ENCODE measurements at regions not wholly inside any gene's neighbourhood (a gene's known extent, or its start where the extent isn't known, plus 50 kb on each side); places are given as distances from the start of the nearest gene placed in this dataset.
"Not testable (repeated sequence)": the region's sequence is repeated elsewhere in the genome, so short reads cannot be mapped to it uniquely, and the experiment has no call there.

DNA sequence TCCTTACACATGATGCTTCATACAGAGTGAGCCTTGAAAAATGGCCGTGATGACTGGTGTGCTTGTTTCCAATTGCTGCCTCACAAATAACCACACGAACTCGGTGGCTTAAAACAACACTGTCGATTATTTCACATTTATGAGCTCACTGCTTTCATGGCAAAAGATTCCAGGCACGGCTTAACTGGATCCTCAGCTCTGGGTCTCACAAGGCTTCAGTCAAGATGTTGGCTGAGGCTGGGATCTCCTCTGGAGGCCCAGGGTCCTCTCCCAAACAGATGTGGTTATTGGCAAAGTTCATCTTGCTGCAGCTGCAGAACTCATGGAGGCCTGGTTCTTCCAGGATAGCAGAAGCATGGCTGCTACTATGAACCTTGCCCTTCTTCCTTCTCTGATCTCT lies 144.6 kb downstream of the TFAP2C start:
- DNase-seq, result no peak

DNA sequence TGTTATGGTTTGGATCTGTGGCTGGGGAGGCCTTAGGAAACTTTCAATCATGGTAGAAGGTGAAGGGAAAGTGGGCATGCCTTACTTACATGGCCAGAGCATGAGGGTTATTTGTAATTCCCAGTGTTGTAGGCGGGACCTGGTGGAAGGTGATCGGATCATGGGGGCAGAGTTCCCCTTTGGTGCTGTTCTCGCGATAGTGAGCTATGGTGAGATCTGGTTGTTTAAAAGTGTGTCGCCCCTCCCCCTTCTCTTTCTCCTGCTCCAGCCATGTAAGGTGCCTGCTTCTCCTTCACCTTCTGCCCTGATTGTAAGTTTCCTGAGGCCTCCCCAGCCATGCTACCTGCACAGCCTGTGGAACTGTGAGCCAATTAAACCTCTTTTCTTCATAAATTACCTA lies 145.8 kb downstream of the TFAP2C start:
- DNase-seq, result no peak

GRCh38 chr20:56776345-56776744 lies 147.2 kb downstream of the TFAP2C start:
- DNase-seq, result no peak

DNA sequence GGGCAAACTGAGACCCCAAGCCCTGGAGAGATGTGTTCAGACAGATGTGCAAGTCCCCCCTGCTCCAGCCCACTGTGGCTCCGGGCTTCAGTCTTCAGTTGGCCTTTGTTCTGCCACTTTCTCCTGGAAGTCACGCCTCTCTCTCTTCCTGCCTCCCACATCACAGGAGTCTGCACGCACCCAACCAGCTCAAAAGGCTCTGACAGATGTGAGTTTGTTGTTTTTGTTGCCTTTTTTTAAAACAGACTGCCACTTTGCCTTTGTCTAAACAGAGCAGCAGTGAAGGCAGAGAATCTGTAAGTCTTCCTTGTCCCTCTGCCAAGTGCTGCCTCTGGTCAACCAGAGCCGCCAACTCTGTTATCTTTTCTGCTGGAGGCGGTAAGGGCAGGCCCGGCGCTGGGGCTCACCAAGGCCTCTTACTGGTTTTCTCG lies 149.7 kb downstream of the TFAP2C start:
- DNase-seq, result no peak

- no peak for DNase-seq
Observed at GRCh38 chr20:56779452-56780143, 150.5 kb downstream of the TFAP2C start.

- no peak for DNase-seq
Observed at GRCh38 chr20:56780266-56780665, 151.2 kb downstream of the TFAP2C start.

DNA sequence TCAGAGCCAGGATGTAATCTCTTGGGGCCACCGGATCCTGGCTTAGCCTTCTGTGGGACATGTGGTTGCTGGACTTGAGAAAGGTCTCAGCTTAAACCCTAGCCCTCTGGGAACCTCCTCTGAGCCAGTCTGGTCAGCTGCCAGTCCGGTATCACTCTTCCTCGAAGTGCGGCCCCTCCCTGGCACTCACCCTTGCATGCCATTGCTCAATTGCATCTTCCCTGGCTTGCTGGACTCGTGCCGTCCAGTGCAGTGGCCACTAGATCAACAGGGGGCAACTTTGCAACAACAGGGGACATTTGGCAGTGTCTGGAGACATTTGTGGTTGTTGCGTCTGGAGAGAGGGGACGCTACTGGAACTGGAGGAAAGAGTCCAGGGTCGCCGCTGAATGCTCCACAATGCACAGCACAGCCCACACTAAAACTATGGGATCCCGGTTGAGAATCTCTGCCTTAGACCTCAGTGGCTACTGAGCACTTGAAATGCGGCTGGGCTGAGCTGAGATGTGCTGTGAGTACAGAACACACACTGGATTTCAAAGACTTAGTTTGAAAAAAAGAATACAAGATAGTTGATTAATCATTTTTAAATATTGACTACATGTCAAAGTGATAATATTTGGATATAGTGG lies 152.1 kb downstream of the TFAP2C start:
- no peak for DNase-seq

DNA sequence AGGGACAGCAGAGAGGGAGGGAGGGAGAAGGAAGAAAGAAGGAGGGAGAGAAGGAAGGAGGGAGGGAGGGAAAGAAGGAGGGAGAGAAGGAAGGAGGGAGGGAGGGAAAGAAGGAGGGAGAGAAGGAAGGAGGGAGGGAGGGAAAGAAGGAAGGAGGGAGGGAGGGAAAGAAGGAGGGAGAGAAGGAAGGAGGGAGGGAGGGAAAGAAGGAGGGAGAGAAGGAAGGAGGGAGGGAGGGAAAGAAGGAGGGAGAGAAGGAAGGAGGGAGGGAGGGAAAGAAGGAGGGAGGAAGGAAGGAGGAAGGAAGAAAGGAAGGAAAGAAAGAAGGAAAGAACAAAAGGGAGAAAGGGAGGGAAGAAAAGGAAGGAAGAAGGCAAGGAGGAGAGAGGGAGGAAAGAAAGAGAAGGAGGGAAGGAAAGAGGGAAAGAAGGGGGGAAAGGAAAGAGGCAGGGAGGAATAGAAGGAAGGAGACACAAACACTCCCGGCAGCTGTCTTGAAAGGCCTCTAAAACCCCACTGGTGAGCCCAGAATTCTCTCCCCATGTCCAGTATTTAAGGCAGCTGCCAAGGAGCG lies 153.0 kb downstream of the TFAP2C start:
- not testable (repeated sequence) for DNase-seq

GRCh38 chr20:56782814-56783213 lies 153.7 kb downstream of the TFAP2C start:
- DNase-seq, result not testable (repeated sequence)

GRCh38 chr20:56783826-56784225 lies 154.7 kb downstream of the TFAP2C start:
- no peak for DNase-seq

DNA sequence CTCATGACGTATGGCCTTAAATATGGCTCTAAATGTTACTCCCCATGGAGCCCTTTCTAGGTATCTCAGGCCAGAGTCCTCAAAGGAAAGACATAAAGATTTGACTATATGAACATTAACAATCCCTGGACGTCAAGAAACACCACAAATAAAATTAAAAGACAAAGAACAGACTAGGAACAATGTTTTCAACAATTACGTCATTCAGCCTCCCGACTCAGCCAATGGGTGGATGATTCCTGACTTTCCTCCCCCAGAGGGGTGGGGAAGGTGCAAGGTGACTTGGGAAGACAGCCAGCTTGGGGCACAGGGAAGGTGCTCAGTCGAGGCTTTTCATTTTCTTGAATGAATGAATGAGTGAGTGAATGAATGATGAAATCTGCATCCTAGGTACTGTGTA lies 157.4 kb downstream of the TFAP2C start:
- DNase-seq, result no peak

GRCh38 chr20:56788041-56788670 lies 159.1 kb downstream of the TFAP2C start:
- DNase-seq, result no peak

DNA sequence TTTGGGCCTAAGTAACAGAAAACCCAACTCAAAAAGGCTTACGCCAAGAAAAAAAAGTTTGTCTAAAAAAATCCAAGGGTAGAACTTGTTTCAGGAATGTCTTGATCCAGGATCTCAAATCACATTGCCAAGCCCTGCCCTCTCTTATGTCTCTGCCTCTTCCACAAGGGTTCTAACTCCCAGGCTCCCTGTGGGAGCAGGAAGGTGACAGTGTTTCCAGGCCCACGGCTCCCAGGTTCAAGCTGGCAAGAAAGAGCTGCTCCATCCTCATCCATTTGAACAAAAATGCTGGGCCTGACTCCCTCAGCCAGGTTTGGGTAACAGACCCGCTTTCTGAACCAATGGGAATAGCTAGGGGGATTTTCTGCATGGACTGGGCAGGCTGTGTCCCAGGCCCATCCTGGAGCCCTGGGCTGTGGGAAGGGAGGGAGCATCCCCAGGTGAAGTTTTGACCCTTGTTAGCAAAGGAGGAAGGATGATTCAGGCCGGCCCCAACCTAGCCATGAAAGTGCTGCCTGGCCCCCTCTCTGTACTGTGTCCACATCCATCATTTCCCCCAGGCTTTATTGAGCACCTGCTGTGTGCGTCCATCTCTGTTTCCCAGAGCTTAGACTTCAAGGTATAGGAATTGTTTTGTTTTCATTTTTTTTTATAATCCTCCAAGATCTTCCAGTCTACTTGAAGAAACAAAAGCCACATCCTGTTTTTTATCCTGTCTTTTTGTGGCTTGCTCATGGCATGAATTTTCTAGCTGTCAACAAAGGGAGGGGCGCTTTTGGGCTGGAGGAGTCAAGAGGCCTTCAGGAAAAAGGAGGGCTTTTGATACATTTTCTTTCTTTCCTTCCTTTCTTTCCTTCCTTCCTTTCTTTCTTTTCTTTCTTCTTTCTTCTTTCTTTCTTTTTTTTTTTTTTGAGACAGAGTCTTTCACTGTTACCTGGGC lies 159.8 kb downstream of the TFAP2C start:
- no peak for DNase-seq

DNA sequence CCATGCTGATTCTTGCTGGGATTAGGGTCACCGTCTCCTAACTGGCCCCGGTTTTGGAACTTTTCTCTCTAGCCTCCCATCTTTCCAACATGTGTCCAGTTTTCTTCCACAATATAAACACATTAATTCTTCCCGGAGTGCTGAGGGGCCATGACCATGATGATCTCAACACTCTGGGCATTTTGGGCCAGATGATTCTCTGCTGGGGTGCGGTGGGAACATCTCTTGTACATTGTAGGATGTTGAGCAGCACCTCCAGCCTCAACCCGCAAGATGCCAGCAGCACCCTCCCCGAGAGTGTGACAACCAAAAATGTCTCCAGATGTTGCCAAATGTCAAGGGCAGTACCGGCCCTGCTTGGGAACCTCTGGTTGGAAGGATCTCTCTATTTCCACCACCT lies 164.8 kb downstream of the TFAP2C start:
- no peak for DNase-seq

DNA sequence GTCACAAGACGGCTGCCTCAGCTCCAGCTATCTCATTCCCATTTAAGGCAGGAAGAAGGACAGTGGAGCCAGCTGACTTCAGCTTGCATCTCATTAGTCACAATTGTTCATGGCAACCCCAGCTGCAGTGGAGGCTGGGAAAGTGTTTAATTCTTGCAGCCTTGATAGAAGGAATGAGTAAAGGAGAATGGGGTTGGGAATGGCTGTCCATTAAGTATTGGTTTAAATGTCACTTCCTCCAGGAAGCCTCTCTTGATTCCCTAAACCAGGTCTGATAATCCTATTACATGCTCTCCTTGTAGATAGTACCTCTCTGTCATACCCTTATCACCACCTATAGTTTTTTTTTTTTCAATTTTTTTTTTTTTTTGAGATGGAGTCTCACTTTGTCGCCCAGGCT lies 166.4 kb downstream of the TFAP2C start:
- DNase-seq, result no peak

DNA sequence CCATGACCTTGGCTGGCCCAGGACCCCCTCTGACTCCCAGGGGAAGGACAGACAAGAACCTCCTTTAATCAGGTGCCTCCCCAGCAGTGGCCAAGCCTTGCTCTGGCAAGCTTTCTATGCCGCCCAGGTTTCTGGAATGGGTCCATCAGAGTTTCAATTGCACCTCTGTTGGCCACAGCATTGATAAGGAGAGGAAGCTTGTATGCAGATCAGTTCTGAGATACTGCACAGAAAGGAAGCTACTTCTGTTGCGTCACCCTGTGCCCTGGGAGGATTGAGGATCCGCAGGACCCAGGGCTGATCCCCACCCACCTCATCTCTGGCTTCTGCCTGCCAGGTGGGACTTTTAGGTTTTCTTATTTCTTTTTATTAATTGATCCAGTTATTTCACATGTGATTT lies 167.2 kb downstream of the TFAP2C start:
- no peak for DNase-seq

GRCh38 chr20:56797023-56797422 lies 167.9 kb downstream of the TFAP2C start:
- DNase-seq, result no peak

- DNase-seq, result no peak
Observed at GRCh38 chr20:56798634-56799033, 169.5 kb downstream of the TFAP2C start.

- DNase-seq, result no peak
Observed at GRCh38 chr20:56799187-56799586, 170.1 kb downstream of the TFAP2C start.

GRCh38 chr20:56800088-56800487 lies 171.0 kb downstream of the TFAP2C start:
- no peak for DNase-seq

- no peak for DNase-seq
Observed at GRCh38 chr20:56801971-56802755, 173.1 kb downstream of the TFAP2C start.

DNA sequence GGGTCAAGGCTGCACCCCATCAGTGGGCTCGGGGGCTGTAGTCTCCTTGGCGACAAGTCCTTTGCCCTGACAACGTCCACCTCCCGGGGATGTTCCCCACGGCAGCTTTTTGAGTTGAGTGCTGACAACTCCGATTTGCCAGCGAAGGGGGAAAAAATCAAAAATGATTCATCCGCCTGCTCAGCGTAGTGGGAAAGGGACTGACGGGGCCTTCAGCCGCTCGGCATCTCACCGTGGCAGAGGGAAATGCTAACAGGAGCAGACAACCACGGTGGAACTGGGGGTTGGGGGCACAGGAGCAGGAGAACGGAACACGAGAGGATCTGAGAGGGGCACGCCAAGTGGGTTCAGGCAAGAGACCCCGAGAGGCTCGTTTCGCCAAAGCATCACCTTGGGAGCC lies 173.7 kb downstream of the TFAP2C start:
- DNase-seq, result no peak

Measured in NCI-H1694 treated with DMSO at 0.1 percent for 48 hours (cell line).